Lower leg skin (tissue), 4 donors: ENCODE measurements at regions not wholly inside any gene's neighbourhood (a gene's known extent, or its start where the extent isn't known, plus 50 kb on each side); places are given as distances from the start of the nearest gene placed in this dataset.

Experiments used
- DNase-seq, 2 donors: peaks; one replicate each; pipeline ENCODE4 v3.0.0-alpha.2; 2019; ENCODE audit warnings: low spot score in 2 of 2
- H3K4me3 ChIP-seq: fragments of 200-600 bp; sonication (generic); 2 replicates; pipeline ENCODE4 v1.5.1; 2017; ENCODE audit warnings: mild to moderate bottlenecking, low read depth; ENCODE audit not compliant: poor library complexity, severe bottlenecking
- POLR2A ChIP-seq, 2 donors: fragments of 450-650 bp; IDR thresholded peaks; one replicate each; pipeline ENCODE4 v1.6.1; 2016 to 2017; ENCODE audit warnings: antibody characterized with exemption in 2 of 2, mild to moderate bottlenecking in 1 of 2, moderate library complexity in 1 of 2
- WGBS, 2 donors: methylation state at CpG; one replicate each; pipeline ENCODE4 v1.1.5; 2018; 5-methylcytosine and 5-hydroxymethylcytosine counted together
- intact Hi-C: fragments of 100-400 bp; cut with DNase I; formaldehyde crosslinking; loops from one replicate; pipeline ENCODE4 v1.15.0; 2023; ENCODE audit warnings: low total_unique reads
- TF ChIP-seq, protein P1 (sequence below), 3 donors: fragments of 450-650 bp; IDR thresholded peaks; one replicate each; pipeline ENCODE4 v1.5.1; 2016; ENCODE audit warnings: antibody characterized with exemption in 3 of 3, mild to moderate bottlenecking in 3 of 3, moderate library complexity in 2 of 3

DNA sequence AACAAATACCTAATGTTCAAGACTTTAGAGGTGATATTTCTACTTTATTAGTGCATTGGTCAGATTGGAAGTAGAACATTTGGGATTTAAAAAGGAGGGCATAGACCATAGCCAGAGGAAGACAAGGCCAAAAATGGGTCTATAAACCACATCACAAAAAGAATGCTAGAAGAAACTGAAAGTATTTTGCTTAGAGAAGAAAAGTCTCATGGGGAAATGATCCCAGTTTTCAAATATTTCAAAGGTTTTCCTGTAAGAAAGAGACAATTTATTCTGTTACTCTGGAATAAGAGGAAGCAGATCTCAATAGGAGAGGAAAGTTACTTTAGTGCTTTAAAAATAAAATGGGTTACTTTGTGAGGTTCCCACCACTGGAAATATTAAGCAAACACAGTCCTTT lies 341.4 kb downstream of the TNS1 start:
- intact Hi-C loops: no loop called here
- DNase-seq: no peak
- H3K4me3 ChIP-seq: no peak overlapping the region
- TF ChIP-seq, protein P1, sequence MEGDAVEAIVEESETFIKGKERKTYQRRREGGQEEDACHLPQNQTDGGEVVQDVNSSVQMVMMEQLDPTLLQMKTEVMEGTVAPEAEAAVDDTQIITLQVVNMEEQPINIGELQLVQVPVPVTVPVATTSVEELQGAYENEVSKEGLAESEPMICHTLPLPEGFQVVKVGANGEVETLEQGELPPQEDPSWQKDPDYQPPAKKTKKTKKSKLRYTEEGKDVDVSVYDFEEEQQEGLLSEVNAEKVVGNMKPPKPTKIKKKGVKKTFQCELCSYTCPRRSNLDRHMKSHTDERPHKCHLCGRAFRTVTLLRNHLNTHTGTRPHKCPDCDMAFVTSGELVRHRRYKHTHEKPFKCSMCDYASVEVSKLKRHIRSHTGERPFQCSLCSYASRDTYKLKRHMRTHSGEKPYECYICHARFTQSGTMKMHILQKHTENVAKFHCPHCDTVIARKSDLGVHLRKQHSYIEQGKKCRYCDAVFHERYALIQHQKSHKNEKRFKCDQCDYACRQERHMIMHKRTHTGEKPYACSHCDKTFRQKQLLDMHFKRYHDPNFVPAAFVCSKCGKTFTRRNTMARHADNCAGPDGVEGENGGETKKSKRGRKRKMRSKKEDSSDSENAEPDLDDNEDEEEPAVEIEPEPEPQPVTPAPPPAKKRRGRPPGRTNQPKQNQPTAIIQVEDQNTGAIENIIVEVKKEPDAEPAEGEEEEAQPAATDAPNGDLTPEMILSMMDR (IDR thresholded peaks at IDR 0.05): no peak

DNA sequence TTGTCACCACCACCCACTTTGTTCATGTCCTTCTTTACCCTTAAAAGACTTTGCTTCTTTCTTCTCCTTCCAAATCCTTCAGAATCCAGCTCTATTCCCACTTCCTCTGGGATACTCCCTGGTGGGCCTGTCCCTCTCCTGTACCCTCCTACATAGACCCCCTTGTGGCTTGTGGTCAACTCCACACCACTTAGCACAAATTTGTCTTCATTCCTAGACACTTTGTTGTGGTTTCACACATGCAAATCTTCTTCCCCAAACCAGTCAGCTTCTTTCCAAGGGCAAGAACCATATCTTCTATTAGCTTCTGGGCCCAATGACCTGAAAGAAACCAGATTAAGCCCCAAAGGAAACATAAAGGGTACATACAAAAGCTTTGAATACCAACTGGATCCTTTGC lies 342.4 kb downstream of the TNS1 start:
- no peak overlapping the region for H3K4me3 ChIP-seq
- TF ChIP-seq, protein P1 (IDR thresholded peaks at IDR 0.05): no peak
- TF ChIP-seq POLR2A (IDR thresholded peaks at IDR 0.05): no peak
- DNase-seq: no peak
- intact Hi-C loops: no loop called here

DNA sequence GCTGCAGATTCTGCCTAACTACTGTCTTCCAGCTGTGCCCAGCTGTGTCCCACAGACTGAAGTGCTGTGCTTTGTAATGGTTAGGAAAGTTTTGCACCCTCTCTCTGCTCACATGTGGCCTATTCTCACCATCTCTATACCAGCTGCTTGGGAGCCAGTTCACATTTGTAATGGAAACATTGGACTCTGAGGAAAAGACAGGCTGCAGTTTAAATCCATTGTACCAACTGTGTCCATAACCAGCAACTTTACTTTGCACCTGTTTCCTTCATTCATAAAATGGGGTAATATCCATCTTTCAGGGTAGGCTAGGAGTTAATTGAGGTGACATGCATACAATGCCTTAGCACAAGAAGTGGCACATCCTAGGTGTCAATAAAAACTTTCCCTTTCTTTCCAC lies 344.0 kb downstream of the TNS1 start:
- DNase-seq: no peak
- H3K4me3 ChIP-seq: no peak overlapping the region
- intact Hi-C loops: no loop called here
- TF ChIP-seq, protein P1 (IDR thresholded peaks at IDR 0.05): no peak
- TF ChIP-seq POLR2A (IDR thresholded peaks at IDR 0.05): no peak

DNA sequence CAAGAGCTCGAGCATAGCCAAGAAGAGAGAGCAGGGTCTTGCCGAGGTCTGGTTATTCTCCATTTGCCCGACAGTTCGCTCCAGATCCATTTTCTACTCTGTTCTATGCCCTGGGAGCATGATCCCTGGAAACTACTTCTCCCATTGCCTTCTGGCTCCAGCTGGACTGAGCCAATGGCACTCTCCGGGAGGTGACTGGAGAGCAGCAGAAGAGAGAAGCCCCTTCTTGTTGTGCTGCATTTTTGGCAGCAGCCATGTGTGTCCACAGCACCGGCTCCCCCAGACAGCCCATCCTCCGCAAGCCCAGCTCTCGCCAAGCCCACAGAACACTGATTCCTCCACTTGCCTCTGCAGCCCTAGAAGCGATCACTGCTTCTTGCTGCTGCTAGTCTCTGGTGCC lies 345.5 kb downstream of the TNS1 start:
- intact Hi-C loops: no loop called here
- TF ChIP-seq, protein P1 (IDR thresholded peaks at IDR 0.05): no peak
- no peak for TF ChIP-seq POLR2A (IDR thresholded peaks at IDR 0.05)
- no peak overlapping the region for H3K4me3 ChIP-seq
- no peak for DNase-seq
- 94% methylated on average over 9 of the region's 9 CpGs for WGBS, 2 donors

DNA sequence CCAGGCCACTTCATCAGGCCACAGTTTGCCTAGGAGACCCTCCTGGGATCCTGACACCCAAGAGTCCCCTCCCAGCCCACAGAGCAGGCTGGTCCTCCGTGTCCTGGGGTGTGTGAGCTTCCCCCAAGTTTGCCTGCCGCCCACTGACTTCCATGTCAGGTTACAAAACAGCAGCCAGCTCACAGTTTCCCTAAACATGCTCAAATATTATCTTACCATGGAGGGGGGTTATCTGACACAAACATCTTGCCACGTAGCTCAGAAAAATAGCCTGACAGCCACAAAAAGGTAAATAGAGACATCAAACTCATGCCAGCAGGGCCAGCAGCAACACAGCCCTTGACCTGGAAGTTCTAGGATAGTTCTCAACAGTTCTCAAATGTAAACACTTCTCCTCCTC lies 346.5 kb downstream of the TNS1 start:
- WGBS, 2 donors: 75 to 82% methylated on average over 3 of the region's 3 CpGs
- TF ChIP-seq, protein P1 (IDR thresholded peaks at IDR 0.05): no peak
- no peak for TF ChIP-seq POLR2A (IDR thresholded peaks at IDR 0.05)
- DNase-seq: no peak
- intact Hi-C loops: no loop called here
- no peak overlapping the region for H3K4me3 ChIP-seq

DNA sequence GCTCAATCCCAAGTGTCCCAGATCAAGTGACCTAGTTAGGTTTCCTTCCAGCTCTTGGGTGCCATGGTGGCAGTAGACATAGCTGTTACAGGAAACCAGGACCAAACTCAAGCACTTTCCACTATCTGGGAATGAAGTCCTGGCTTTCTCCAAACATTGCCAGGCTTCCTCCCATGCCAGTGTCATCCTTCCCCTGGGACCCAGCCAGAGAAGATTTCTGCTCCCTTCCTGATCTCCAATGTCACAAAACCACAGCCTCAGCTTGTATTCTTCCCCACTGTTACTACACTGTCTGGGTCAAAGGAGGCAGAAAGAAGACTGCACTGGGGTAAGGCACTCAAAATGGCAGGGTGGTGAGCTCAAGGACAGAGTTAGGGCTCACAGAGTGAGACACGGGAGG lies 347.1 kb downstream of the TNS1 start:
- DNase-seq: no peak
- 84 to 95% methylated on average over 1 of the region's 1 CpG for WGBS, 2 donors
- TF ChIP-seq, protein P1 (IDR thresholded peaks at IDR 0.05): no peak
- H3K4me3 ChIP-seq: no peak overlapping the region
- intact Hi-C loops: no loop called here
